B cell (primary cell): ENCODE measurements at regions not wholly inside any gene's neighbourhood (a gene's known extent, or its start where the extent isn't known, plus 50 kb on each side); places are given as distances from the start of the nearest gene placed in this dataset.

Experiments used
- ATAC-seq: fragments of 200-7000 bp; cut with Tn5 transposase; one replicate; pipeline ENCODE4 v1.10.0; 2021; ENCODE audit warnings: low read depth, mild to moderate bottlenecking, moderate number of reproducible peaks, moderate library complexity
- CTCF ChIA-PET: fragments of 350-600 bp; sonication (Branson Sonifier 250); formaldehyde crosslinking; loops from one replicate; lab custom pipeline; 2021; ENCODE audit warnings: antibody characterized with exemption, inconsistent platforms; lab: Charles Lee
- POLR2A ChIA-PET: fragments of 350-600 bp; sonication (Branson Sonifier 250); formaldehyde crosslinking; loops from one replicate; lab custom pipeline; 2021; ENCODE audit warnings: antibody characterized with exemption; lab: Charles Lee
- DNase-seq: peaks from one replicate; pipeline ENCODE4 v3.0.0; 2013
- H2AFZ ChIP-seq: 2 replicates; pipeline ENCODE4 v1.6.1; 2012; ENCODE audit warnings: mild to moderate bottlenecking, low read depth, low read length; ENCODE audit not compliant: insufficient read depth, poor library complexity, severe bottlenecking
- H3K27ac ChIP-seq, 2 donors: 1 replicate in 1 of 2; 2 replicates in 1 of 2; pipeline ENCODE4 v1.5.1; 2012 to 2013; ENCODE audit warnings: low read length in 2 of 2, mild to moderate bottlenecking in 2 of 2, moderate library complexity in 1 of 2
- H3K27me3 ChIP-seq, 4 experiments: fragments of 200-600 bp in 1 of 4; sonication (generic) in 1 of 4; replicated peaks in 1 of 4; 1 replicate in 2 of 4; 2 replicates in 2 of 4; pipeline versions ENCODE4 v1.6.1 to v1.7.0; 2013 to 2016; ENCODE audit warnings: low read length in 3 of 4, mild to moderate bottlenecking in 2 of 4, mixed read lengths in 1 of 4, moderate library complexity in 1 of 4; ENCODE audit not compliant: insufficient read depth in 4 of 4, control insufficient read depth in 3 of 4; ENCODE audit errors: control extremely low read depth in 1 of 4
- H3K36me3 ChIP-seq, 2 experiments: replicated peaks in 1 of 2; 1 replicate in 1 of 2; 2 replicates in 1 of 2; pipeline versions ENCODE4 v1.6.1 to v1.7.1; 2013; ENCODE audit warnings: low read length in 1 of 2; ENCODE audit not compliant: insufficient read depth in 2 of 2, control insufficient read depth in 1 of 2; ENCODE audit errors: control extremely low read depth in 1 of 2, extremely low read depth in 1 of 2
- H3K4me1 ChIP-seq, 2 donors: fragments of 200-600 bp in 1 of 2; sonication (generic) in 1 of 2; 1 replicate in 1 of 2; 2 replicates in 1 of 2; pipeline versions ENCODE4 v1.5.1 to v1.6.1; 2013 to 2017; ENCODE audit warnings: low read length in 2 of 2; ENCODE audit not compliant: control insufficient read depth in 2 of 2, insufficient read depth in 2 of 2
- H3K4me2 ChIP-seq: replicated peaks from 2 replicates; pipeline ENCODE3; 2012; ENCODE audit warnings: mild to moderate bottlenecking, low read depth, low read length; ENCODE audit not compliant: poor library complexity, severe bottlenecking
- H3K4me3 ChIP-seq, 5 experiments: fragments of 200-600 bp in 1 of 5; sonication (generic) in 1 of 5; 1 replicate in 3 of 5; 2 replicates in 2 of 5; pipeline versions ENCODE4 v1.5.1 to v1.7.0; 2011 to 2016; ENCODE audit warnings: low read length in 4 of 5, mild to moderate bottlenecking in 4 of 5, low read depth in 2 of 5, control low read depth in 1 of 5, moderate library complexity in 1 of 5; ENCODE audit not compliant: insufficient read depth in 1 of 5; ENCODE audit errors: control extremely low read depth in 1 of 5, extremely low read depth in 1 of 5
- H3K79me2 ChIP-seq: fragments of 200-600 bp; sonication (generic); one replicate; pipeline ENCODE4 v1.6.0; 2016; ENCODE audit warnings: low read length; ENCODE audit not compliant: control insufficient read depth, insufficient read depth
- H3K9ac ChIP-seq: fragments of 200-600 bp; sonication (generic); 2 replicates; pipeline ENCODE4 v1.6.1; 2017; ENCODE audit warnings: mild to moderate bottlenecking, low read length, moderate library complexity
- H3K9me3 ChIP-seq, 3 donors: one replicate each; pipeline versions ENCODE4 v1.6.1 to v1.7.1; 2013; ENCODE audit warnings: low read length in 2 of 3; ENCODE audit not compliant: control insufficient read depth in 2 of 3, insufficient read depth in 1 of 3; ENCODE audit errors: control extremely low read depth in 1 of 3
- H4K20me1 ChIP-seq: 2 replicates; pipeline ENCODE4 v1.6.0; 2012; ENCODE audit warnings: mild to moderate bottlenecking, low read length; ENCODE audit not compliant: insufficient read depth, control insufficient read depth, poor library complexity, severe bottlenecking
- H3K27ac Mint-ChIP-seq: one replicate; pipeline ENCODE4 v1.8.0; 2021; ENCODE audit warnings: mixed read lengths
- H3K27me3 Mint-ChIP-seq: one replicate; pipeline ENCODE4 v1.8.0; 2021; ENCODE audit warnings: mixed read lengths
- H3K4me1 Mint-ChIP-seq: one replicate; pipeline ENCODE4 v1.8.0; 2021; ENCODE audit warnings: mixed read lengths
- H3K4me3 Mint-ChIP-seq: one replicate; pipeline ENCODE4 v1.8.0; 2021; ENCODE audit warnings: mixed read lengths
- H3K9me3 Mint-ChIP-seq: one replicate; pipeline ENCODE4 v1.8.0; 2022; ENCODE audit warnings: mixed read lengths; ENCODE audit not compliant: insufficient read depth
- EZH2 ChIP-seq: IDR thresholded peaks from 2 replicates; pipeline ENCODE4 v1.6.1; 2012; ENCODE audit warnings: borderline replicate concordance, low read depth, mild to moderate bottlenecking, moderate library complexity, low read length; ENCODE audit not compliant: insufficient read depth, poor library complexity, severe bottlenecking
- WGBS: methylation state at CpG from one replicate; pipeline ENCODE4 v1.1.5; 2013; ENCODE audit warnings: missing lambda C conversion rate; ENCODE audit not compliant: insufficient coverage; 5-methylcytosine and 5-hydroxymethylcytosine counted together
- intact Hi-C: fragments of 100-400 bp; cut with micrococcal nuclease; formaldehyde crosslinking; loops from one replicate; pipeline ENCODE4 v1.10.0; 2022
- TF ChIP-seq, protein P1 (sequence below): fragments of 200-600 bp; IDR thresholded peaks from one replicate; pipeline ENCODE4 v1.8.0; 2022; ENCODE audit warnings: antibody characterized with exemption, mild to moderate bottlenecking

DNA sequence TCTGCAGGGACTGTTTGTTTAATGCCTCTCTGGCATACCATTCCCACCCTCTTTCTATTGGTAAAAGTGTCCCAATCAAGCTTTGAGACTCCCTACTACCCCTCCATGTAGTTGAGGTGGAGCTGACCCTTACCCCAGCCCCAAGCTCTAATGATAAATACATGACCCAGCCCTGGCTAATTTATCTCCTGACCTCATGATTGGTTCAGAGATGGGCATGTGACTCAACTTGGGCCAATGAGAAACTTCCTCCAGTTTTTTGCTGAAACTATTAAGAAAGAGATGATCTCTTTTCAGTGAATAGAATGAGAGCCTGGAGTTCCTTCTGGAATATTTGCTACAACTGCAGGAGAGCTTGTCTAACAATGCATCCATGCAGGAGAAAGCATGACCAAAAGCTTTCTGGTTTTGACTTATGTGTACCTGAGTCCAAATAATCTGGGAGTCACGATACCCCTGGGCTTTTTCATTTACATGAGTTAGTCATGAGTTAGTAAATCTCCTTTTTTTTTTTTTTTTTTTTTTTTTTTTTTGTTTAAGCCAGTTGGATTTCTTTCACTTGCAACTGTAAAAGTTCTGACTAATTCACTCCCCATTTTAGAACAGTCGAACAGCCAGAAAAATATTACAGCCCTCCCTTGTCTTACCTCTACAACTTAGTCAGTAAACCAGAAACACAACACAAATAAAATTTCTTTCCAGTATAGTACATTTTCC lies 66.5 kb upstream of the TLK1 start:
- no peak overlapping the region for H3K4me3 ChIP-seq
- Mint-ChIP-seq H3K27ac (no peak overlapping the region), H3K9me3 (no peaks in the 10 kb centered on the region), H3K27me3 (no peaks in the 10 kb centered on the region), H3K4me3 (no peak overlapping the region), H3K4me1 (no peaks in the 10 kb centered on the region)
- DNase-seq = no peak
- TF ChIP-seq EZH2 = no peak
- TF ChIP-seq, protein P1, sequence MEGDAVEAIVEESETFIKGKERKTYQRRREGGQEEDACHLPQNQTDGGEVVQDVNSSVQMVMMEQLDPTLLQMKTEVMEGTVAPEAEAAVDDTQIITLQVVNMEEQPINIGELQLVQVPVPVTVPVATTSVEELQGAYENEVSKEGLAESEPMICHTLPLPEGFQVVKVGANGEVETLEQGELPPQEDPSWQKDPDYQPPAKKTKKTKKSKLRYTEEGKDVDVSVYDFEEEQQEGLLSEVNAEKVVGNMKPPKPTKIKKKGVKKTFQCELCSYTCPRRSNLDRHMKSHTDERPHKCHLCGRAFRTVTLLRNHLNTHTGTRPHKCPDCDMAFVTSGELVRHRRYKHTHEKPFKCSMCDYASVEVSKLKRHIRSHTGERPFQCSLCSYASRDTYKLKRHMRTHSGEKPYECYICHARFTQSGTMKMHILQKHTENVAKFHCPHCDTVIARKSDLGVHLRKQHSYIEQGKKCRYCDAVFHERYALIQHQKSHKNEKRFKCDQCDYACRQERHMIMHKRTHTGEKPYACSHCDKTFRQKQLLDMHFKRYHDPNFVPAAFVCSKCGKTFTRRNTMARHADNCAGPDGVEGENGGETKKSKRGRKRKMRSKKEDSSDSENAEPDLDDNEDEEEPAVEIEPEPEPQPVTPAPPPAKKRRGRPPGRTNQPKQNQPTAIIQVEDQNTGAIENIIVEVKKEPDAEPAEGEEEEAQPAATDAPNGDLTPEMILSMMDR = no peak
- no peak overlapping the region for H3K9ac ChIP-seq
- no peak overlapping the region for H2AFZ ChIP-seq
- no peaks in the 10 kb centered on the region for H3K79me2 ChIP-seq
- WGBS = no CpG with 5 or more reads among the region's 2 CpGs
- H3K4me2 ChIP-seq = no peak overlapping the region
- H3K9me3 ChIP-seq = no peaks in the 10 kb centered on the region
- no peaks in the 10 kb centered on the region for H4K20me1 ChIP-seq
- H3K4me1 ChIP-seq = no peaks in the 10 kb centered on the region
- no peaks in the 10 kb centered on the region for H3K27me3 ChIP-seq
- no peak for ATAC-seq
- POLR2A ChIA-PET = no interaction called here
- CTCF ChIA-PET = no interaction called here
- H3K27ac ChIP-seq = no peak overlapping the region
- intact Hi-C loops = no loop called here
- no peaks in the 10 kb centered on the region for H3K36me3 ChIP-seq

DNA sequence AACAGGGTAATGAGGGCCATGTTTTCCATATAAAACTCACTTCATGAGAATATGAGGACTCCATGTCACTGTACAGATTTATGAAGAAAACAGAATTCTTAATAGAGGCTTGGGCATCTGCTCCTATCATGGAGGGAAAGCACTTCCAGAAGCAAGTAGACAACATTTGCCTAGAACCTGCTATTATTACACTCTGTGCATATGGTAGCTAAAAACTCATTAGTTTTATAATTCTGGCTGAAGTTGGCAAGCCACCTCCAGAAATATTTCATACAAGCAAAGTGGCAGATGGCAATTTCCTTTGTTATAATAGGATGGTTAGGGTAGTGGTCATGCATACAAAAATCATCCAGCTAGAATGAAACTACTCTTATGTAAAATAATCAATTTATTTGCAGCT lies 65.8 kb upstream of the TLK1 start:
- Mint-ChIP-seq H3K4me3 (no peak overlapping the region), H3K9me3 (no peaks in the 10 kb centered on the region), H3K4me1 (no peaks in the 10 kb centered on the region), H3K27ac (no peak overlapping the region), H3K27me3 (no peaks in the 10 kb centered on the region)
- H3K27ac ChIP-seq = no peak overlapping the region
- no peaks in the 10 kb centered on the region for H4K20me1 ChIP-seq
- no peak overlapping the region for H3K4me3 ChIP-seq
- no peaks in the 10 kb centered on the region for H3K4me1 ChIP-seq
- TF ChIP-seq EZH2 = no peak
- TF ChIP-seq, protein P1 = no peak
- ChIA-PET POLR2A (no interaction called here), CTCF (no interaction called here)
- no peak overlapping the region for H3K4me2 ChIP-seq
- no peaks in the 10 kb centered on the region for H3K79me2 ChIP-seq
- H3K36me3 ChIP-seq = no peaks in the 10 kb centered on the region
- intact Hi-C loops = no loop called here
- ATAC-seq (no peak), DNase-seq (no peak)
- H3K9ac ChIP-seq = no peak overlapping the region
- no peaks in the 10 kb centered on the region for H3K27me3 ChIP-seq
- H2AFZ ChIP-seq = peak overlapping the region; percentile 14
- no peaks in the 10 kb centered on the region for H3K9me3 ChIP-seq
